Keratinocyte (primary cell): ENCODE measurements at regions not wholly inside any gene's neighbourhood (a gene's known extent, or its start where the extent isn't known, plus 50 kb on each side); places are given as distances from the start of the nearest gene placed in this dataset.

Experiments used
- DNase-seq: peaks from one replicate; pipeline ENCODE4 v3.0.0-alpha.2; 2011; ENCODE audit warnings: low read depth, missing footprints, low spot score
- FAIRE-seq: peaks from 2 replicates; lab custom pipeline; 2011; peaks lifted over from hg19 to GRCh38; lab: Jason Lieb, UNC
- H2AFZ ChIP-seq: 2 replicates; pipeline ENCODE4 v1.6.0; 2012; ENCODE audit warnings: low read length, control low read depth, inconsistent platforms; ENCODE audit not compliant: control insufficient read depth
- H3K27ac ChIP-seq: 2 replicates; pipeline ENCODE4 v1.5.1; 2011; ENCODE audit warnings: low read length; ENCODE audit not compliant: control insufficient read depth, insufficient read depth
- H3K27me3 ChIP-seq: 3 replicates; pipeline ENCODE4 v1.6.0; 2011; ENCODE audit warnings: low read length; ENCODE audit not compliant: control insufficient read depth, insufficient read depth; ENCODE audit errors: extremely low read depth
- H3K36me3 ChIP-seq, 2 experiments: 2 replicates in 1 of 2; 3 replicates in 1 of 2; pipeline ENCODE4 v1.5.1; 2011; ENCODE audit warnings: low read length in 2 of 2, mild to moderate bottlenecking in 1 of 2; ENCODE audit not compliant: control insufficient read depth in 2 of 2, insufficient read depth in 2 of 2; ENCODE audit errors: extremely low read depth in 1 of 2
- H3K4me1 ChIP-seq: 3 replicates; pipeline ENCODE4 v1.5.1; 2011; ENCODE audit warnings: low read length; ENCODE audit not compliant: control insufficient read depth, insufficient read depth; ENCODE audit errors: extremely low read depth
- H3K4me2 ChIP-seq: 3 replicates; pipeline ENCODE4 v1.6.0; 2011; ENCODE audit warnings: low read depth, low read length; ENCODE audit not compliant: control insufficient read depth, insufficient read depth; ENCODE audit errors: extremely low read depth
- H3K4me3 ChIP-seq, 3 experiments: fragments of 200-600 bp in 1 of 3; sonication (generic) in 1 of 3; 2 replicates in 2 of 3; 3 replicates in 1 of 3; pipeline ENCODE4 v1.5.1; 2011 to 2016; ENCODE audit warnings: low read length in 3 of 3, mild to moderate bottlenecking in 3 of 3, control low read depth in 2 of 3, inconsistent platforms in 1 of 3, low read depth in 1 of 3, mixed read lengths in 1 of 3, mixed run types in 1 of 3, moderate library complexity in 1 of 3; ENCODE audit not compliant: control insufficient read depth in 2 of 3, insufficient read depth in 2 of 3; ENCODE audit errors: extremely low read depth in 1 of 3
- H3K79me2 ChIP-seq: 2 replicates; pipeline ENCODE4 v1.6.0; 2012; ENCODE audit warnings: low read length; ENCODE audit not compliant: control insufficient read depth, insufficient read depth
- H3K9ac ChIP-seq: 3 replicates; pipeline ENCODE4 v1.6.0; 2011; ENCODE audit warnings: low read length; ENCODE audit not compliant: control insufficient read depth, insufficient read depth; ENCODE audit errors: extremely low read depth
- H3K9me1 ChIP-seq: 3 replicates; pipeline ENCODE4 v1.6.0; 2011; ENCODE audit warnings: low read length; ENCODE audit not compliant: control insufficient read depth, insufficient read depth; ENCODE audit errors: extremely low read depth
- H3K9me3 ChIP-seq: 2 replicates; pipeline ENCODE4 v1.5.1; 2012; ENCODE audit warnings: low read depth, low read length; ENCODE audit not compliant: control insufficient read depth
- H4K20me1 ChIP-seq: 3 replicates; pipeline ENCODE4 v1.6.0; 2011; ENCODE audit warnings: low read length; ENCODE audit not compliant: control insufficient read depth, insufficient read depth; ENCODE audit errors: extremely low read depth
- EZH2 ChIP-seq: IDR thresholded peaks from one replicate; pipeline ENCODE4 v1.6.1; 2012; ENCODE audit warnings: inconsistent platforms, mild to moderate bottlenecking, low read length, moderate library complexity
- dilution Hi-C: fragments of 300-500 bp; cut with MboI; formaldehyde crosslinking; loops from one replicate; pipeline ENCODE4 v1.7.0; 2020; ENCODE audit warnings: low sequenced_read_pairs; ENCODE audit not compliant: extremely low pct_ligation_motif_present
- TF ChIP-seq, protein P1 (sequence below), 3 experiments: IDR thresholded peaks in 1 of 3; conservative IDR thresholded peaks in 1 of 3; optimal IDR thresholded peaks in 1 of 3; 2 replicates in 2 of 3; 3 replicates in 1 of 3; pipeline versions ENCODE3 to v1.5.1; 2011; ENCODE audit warnings: low read length in 3 of 3, mild to moderate bottlenecking in 3 of 3, moderate library complexity in 2 of 3, control low read depth in 1 of 3, inconsistent platforms in 1 of 3; ENCODE audit not compliant: insufficient read depth in 2 of 3; ENCODE audit errors: extremely low read depth in 1 of 3

DNA sequence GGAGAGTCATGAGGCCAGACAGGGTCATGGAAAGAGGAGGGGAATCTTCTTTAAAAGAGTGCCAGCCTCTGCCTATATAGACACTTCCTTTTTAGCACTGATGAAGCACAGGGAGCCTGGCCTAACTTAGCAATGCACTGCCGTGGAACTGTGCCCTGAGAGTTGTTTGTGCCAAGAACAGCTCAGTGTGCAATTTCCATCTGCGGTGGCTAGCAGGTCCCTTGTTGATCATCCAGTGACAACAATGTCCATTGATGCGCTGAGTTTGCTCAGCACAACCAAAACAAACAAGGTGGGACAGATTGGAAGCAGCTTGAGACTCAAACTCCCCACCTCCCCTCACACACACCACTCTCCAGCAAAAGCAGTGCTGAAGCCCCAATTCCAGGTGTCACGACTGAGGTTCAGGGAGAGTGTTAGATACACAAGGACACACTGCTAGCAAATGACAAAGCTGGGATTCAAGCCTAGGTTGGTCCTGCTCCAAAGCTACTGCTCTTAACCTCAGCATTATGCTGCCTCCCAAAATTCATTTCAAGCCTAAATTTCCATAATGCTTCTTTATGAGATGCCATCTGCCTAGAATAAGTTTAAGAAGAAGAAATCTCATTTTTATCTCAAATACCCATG is 316.6 kb upstream of the UBE2E2 start:
- Histone ChIP-seq H3K9me3 (no peaks in the 10 kb centered on the region), H3K9me1 (no peaks in the 10 kb centered on the region), H2AFZ (no peak overlapping the region), H3K4me2 (no peak overlapping the region), H3K4me1 (no peaks in the 10 kb centered on the region), H4K20me1 (no peaks in the 10 kb centered on the region), H3K36me3 (no peaks in the 10 kb centered on the region), H3K4me3 (no peak overlapping the region), H3K79me2 (no peaks in the 10 kb centered on the region), H3K9ac (no peak overlapping the region), H3K27me3 (no peaks in the 10 kb centered on the region), H3K27ac (no peak overlapping the region)
- TF ChIP-seq, protein P1, sequence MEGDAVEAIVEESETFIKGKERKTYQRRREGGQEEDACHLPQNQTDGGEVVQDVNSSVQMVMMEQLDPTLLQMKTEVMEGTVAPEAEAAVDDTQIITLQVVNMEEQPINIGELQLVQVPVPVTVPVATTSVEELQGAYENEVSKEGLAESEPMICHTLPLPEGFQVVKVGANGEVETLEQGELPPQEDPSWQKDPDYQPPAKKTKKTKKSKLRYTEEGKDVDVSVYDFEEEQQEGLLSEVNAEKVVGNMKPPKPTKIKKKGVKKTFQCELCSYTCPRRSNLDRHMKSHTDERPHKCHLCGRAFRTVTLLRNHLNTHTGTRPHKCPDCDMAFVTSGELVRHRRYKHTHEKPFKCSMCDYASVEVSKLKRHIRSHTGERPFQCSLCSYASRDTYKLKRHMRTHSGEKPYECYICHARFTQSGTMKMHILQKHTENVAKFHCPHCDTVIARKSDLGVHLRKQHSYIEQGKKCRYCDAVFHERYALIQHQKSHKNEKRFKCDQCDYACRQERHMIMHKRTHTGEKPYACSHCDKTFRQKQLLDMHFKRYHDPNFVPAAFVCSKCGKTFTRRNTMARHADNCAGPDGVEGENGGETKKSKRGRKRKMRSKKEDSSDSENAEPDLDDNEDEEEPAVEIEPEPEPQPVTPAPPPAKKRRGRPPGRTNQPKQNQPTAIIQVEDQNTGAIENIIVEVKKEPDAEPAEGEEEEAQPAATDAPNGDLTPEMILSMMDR (optimal IDR thresholded peaks at IDR 0.05 in 1 of 3, IDR thresholded peaks at IDR 0.05 in 1 of 3, conservative IDR thresholded peaks at IDR 0.05 in 1 of 3; ENCODE audit: extremely low read depth in 1 of 3, insufficient read depth in 2 of 3, low read length in 3 of 3): no peak
- no peak for TF ChIP-seq EZH2
- FAIRE-seq (no peak), DNase-seq (no peak)
- dilution Hi-C loops: no loop called here

DNA sequence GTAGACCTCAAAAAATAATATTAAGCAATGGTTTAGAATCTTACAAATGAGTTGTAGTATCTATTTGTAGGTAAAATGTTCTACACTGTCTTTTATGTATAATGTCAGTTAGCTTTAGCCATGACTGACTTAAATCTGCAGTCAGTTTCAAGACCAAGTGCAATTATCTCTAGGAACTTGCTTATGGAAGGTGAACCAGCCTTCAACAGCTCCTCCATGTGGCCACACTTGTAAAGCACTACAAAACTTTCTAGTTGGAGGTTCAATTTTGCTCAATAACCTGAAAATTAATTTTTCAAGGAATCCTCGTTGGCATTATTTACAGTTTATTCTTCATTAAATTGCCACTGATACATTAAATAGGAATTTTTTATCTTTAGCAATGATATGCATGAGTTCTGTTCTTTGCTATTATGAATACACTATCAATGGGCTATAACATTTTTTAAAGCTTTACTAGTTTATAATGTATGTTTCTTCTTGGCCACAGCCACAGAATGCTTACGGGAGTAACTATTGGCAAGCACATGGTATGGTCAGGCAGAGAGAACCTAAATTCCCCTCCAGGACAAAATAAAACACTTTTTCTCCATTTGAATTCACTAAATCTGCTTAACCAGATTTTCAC is 315.3 kb upstream of the UBE2E2 start:
- dilution Hi-C loops: no loop called here
- Histone ChIP-seq H3K9ac (no peak overlapping the region), H3K4me3 (no peak overlapping the region), H2AFZ (no peak overlapping the region), H3K79me2 (no peaks in the 10 kb centered on the region), H4K20me1 (no peaks in the 10 kb centered on the region), H3K27me3 (no peaks in the 10 kb centered on the region), H3K36me3 (no peaks in the 10 kb centered on the region), H3K9me3 (no peaks in the 10 kb centered on the region), H3K4me1 (no peaks in the 10 kb centered on the region), H3K4me2 (no peak overlapping the region), H3K27ac (no peak overlapping the region), H3K9me1 (no peaks in the 10 kb centered on the region)
- FAIRE-seq (no peak), DNase-seq (no peak)
- TF ChIP-seq, protein P1 (optimal IDR thresholded peaks at IDR 0.05 in 1 of 3, IDR thresholded peaks at IDR 0.05 in 1 of 3, conservative IDR thresholded peaks at IDR 0.05 in 1 of 3; ENCODE audit: extremely low read depth in 1 of 3, insufficient read depth in 2 of 3, low read length in 3 of 3): peak; percentile 43 to 64 (median 56)
- TF ChIP-seq EZH2: no peak
